ENCODE measurements at regions not wholly inside any gene's neighbourhood (a gene's known extent, or its start where the extent isn't known, plus 50 kb on each side); places are given as distances from the start of the nearest gene placed in this dataset.

- DNase-seq: no peak
- WGBS, 4 donors: 62 to 68% (median 66%) methylated on average over 9 of the region's 9 CpGs
- Histone ChIP-seq H3K27me3 (peaks cover 0 to 27% (median 5%) of the 10 kb centered on the region in 9 donors), H3K36me3 (no peaks in the 10 kb centered on the region), H3K27ac (no peak overlapping the region), H3K4me1 (no peaks in the 10 kb centered on the region), H3K9me3 (no peaks in the 10 kb centered on the region), H3K4me3 (no peak overlapping the region)
- intact Hi-C loops (cut with DNase I): no loop called here
- TF ChIP-seq POLR2A (IDR thresholded peaks at IDR 0.05): no peak
- peak in 3 of 12 donors; percentile 8 to 19 (median 13) for TF ChIP-seq CTCF (IDR thresholded peaks at IDR 0.05)
- ATAC-seq: no peak
These were observed 128.7 kb downstream of the UQCRFS1 start for GRCh38 chr19:29084266-29084665.

GRCh38 chr19:29083863-29084262 lies 129.1 kb downstream of the UQCRFS1 start:
- no peaks in the 10 kb centered on the region for H3K4me1 ChIP-seq
- 63 to 74% (median 67%) methylated on average over 6 of the region's 6 CpGs for WGBS, 4 donors
- H3K36me3 ChIP-seq: no peaks in the 10 kb centered on the region
- intact Hi-C loops (cut with DNase I): no loop called here
- no peaks in the 10 kb centered on the region for H3K9me3 ChIP-seq
- peaks cover 0 to 27% (median 5%) of the 10 kb centered on the region in 9 donors for H3K27me3 ChIP-seq
- DNase-seq (no peak), ATAC-seq (no peak)
- no peak overlapping the region for H3K4me3 ChIP-seq
- H3K27ac ChIP-seq: no peak overlapping the region
- TF ChIP-seq POLR2A (IDR thresholded peaks at IDR 0.05) (no peak), CTCF (IDR thresholded peaks at IDR 0.05) (no peak)

- intact Hi-C loops (cut with DNase I): no loop called here
- no peak for TF ChIP-seq CTCF (IDR thresholded peaks at IDR 0.05)
- TF ChIP-seq POLR2A (IDR thresholded peaks at IDR 0.05): no peak
These were observed 133.5 kb downstream of the UQCRFS1 start for GRCh38 chr19:29079356-29080032.

GRCh38 chr19:29076963-29077362 lies 136.0 kb downstream of the UQCRFS1 start:
- DNase-seq (no peak), ATAC-seq (no peak)
- H3K27me3 ChIP-seq: peaks cover 0 to 18% (median 1%) of the 10 kb centered on the region in 9 donors
- no peaks in the 10 kb centered on the region for H3K4me1 ChIP-seq
- WGBS, 4 donors: 73 to 87% (median 79%) methylated on average over 4 of the region's 4 CpGs
- H3K4me3 ChIP-seq: no peak overlapping the region
- no peaks in the 10 kb centered on the region for H3K36me3 ChIP-seq
- intact Hi-C loops (cut with DNase I): no loop called here
- no peak for TF ChIP-seq CTCF (IDR thresholded peaks at IDR 0.05)
- no peak for TF ChIP-seq POLR2A (IDR thresholded peaks at IDR 0.05)
- no peaks in the 10 kb centered on the region for H3K9me3 ChIP-seq
- no peak overlapping the region for H3K27ac ChIP-seq

More at GRCh38 chr19:29079356-29080032, 133.5 kb downstream of the UQCRFS1 start:
- Histone ChIP-seq H3K9me3 (no peaks in the 10 kb centered on the region), H3K27me3 (peaks cover 0 to 27% (median 5%) of the 10 kb centered on the region in 9 donors), H3K4me3 (no peak overlapping the region), H3K36me3 (no peaks in the 10 kb centered on the region), H3K27ac (no peak overlapping the region), H3K4me1 (no peaks in the 10 kb centered on the region)
- 62 to 78% (median 69%) methylated on average over 14 of the region's 14 CpGs for WGBS, 4 donors
- DNase-seq (no peak), ATAC-seq (no peak)

Data from heart left ventricle (tissue), 16 donors.